ENCODE measurements at regions not wholly inside any gene's neighbourhood (a gene's known extent, or its start where the extent isn't known, plus 50 kb on each side); places are given as distances from the start of the nearest gene placed in this dataset.
"Not testable (repeated sequence)": the region's sequence is repeated elsewhere in the genome, so short reads cannot be mapped to it uniquely, and the experiment has no call there.

GRCh38 chr3:193923958-193924357 lies 212.0 kb upstream of the HES1 start:
- TF ChIP-seq CTCF, POLR2A (IDR thresholded peaks at IDR 0.05): not testable (repeated sequence)
